Progenitor cell of endocrine pancreas (in vitro differentiated cells): ENCODE measurements at regions not wholly inside any gene's neighbourhood (a gene's known extent, or its start where the extent isn't known, plus 50 kb on each side); places are given as distances from the start of the nearest gene placed in this dataset.
"Not testable (repeated sequence)": the region's sequence is repeated elsewhere in the genome, so short reads cannot be mapped to it uniquely, and the experiment has no call there.

Source experiments
- DNase-seq: peaks from one replicate; pipeline ENCODE4 v3.0.0; 2021; ENCODE audit warnings: low spot score; ENCODE audit not compliant: unreplicated experiment
- H3K27ac Mint-ChIP-seq: 2 replicates; pipeline ENCODE4 v1.8.0; 2021; ENCODE audit warnings: mild to moderate bottlenecking, moderate library complexity, mixed read lengths
- H3K27me3 Mint-ChIP-seq: 2 replicates; pipeline ENCODE4 v1.8.0; 2021; ENCODE audit warnings: mixed read lengths
- H3K36me3 Mint-ChIP-seq: 2 replicates; pipeline ENCODE4 v1.8.0; 2022; ENCODE audit warnings: mixed read lengths; ENCODE audit not compliant: insufficient read depth
- H3K4me1 Mint-ChIP-seq: 2 replicates; pipeline ENCODE4 v1.8.0; 2021; ENCODE audit warnings: low read depth, mixed read lengths
- H3K4me3 Mint-ChIP-seq: 2 replicates; pipeline ENCODE4 v1.8.0; 2021; ENCODE audit warnings: low read depth, mild to moderate bottlenecking, moderate library complexity, mixed read lengths
- H3K9me3 Mint-ChIP-seq: 2 replicates; pipeline ENCODE4 v1.8.0; 2021; ENCODE audit warnings: low read depth, mixed read lengths
- CTCF ChIP-seq: fragments of 200-600 bp; sonication (generic); IDR thresholded peaks from one replicate; pipeline ENCODE4 v1.5.0; 2021; ENCODE audit warnings: antibody characterized with exemption, mild to moderate bottlenecking; ENCODE audit not compliant: unreplicated experiment

- H3K4me3 Mint-ChIP-seq, result no peak overlapping the region
- H3K36me3 Mint-ChIP-seq, result no peaks in the 10 kb centered on the region
- H3K27me3 Mint-ChIP-seq, result no peaks in the 10 kb centered on the region
- DNase-seq, result no peak
- H3K4me1 Mint-ChIP-seq, result no peaks in the 10 kb centered on the region
- no peak for TF ChIP-seq CTCF
- H3K27ac Mint-ChIP-seq, result no peak overlapping the region
- no peaks in the 10 kb centered on the region for H3K9me3 Mint-ChIP-seq
Measured at GRCh38 chr1:193448682-193449461, 262.5 kb upstream of the B3GALT2 start.

GRCh38 chr1:193443886-193444285 lies 257.5 kb upstream of the B3GALT2 start:
- Mint-ChIP-seq H3K4me3 (no peak overlapping the region), H3K27ac (no peak overlapping the region), H3K4me1 (no peaks in the 10 kb centered on the region), H3K27me3 (no peaks in the 10 kb centered on the region), H3K36me3 (no peaks in the 10 kb centered on the region), H3K9me3 (peaks cover 4% of the 10 kb centered on the region)
- TF ChIP-seq CTCF, result no peak
- no peak for DNase-seq

GRCh38 chr1:193438771-193439170 lies 252.4 kb upstream of the B3GALT2 start:
- no peak for TF ChIP-seq CTCF
- H3K4me1 Mint-ChIP-seq, result no peaks in the 10 kb centered on the region
- peaks cover 18% of the 10 kb centered on the region for H3K9me3 Mint-ChIP-seq

GRCh38 chr1:193438312-193438711 lies 251.9 kb upstream of the B3GALT2 start:
- peaks cover 8% of the 10 kb centered on the region for H3K36me3 Mint-ChIP-seq
- H3K4me3 Mint-ChIP-seq, result no peak overlapping the region
- H3K4me1 Mint-ChIP-seq, result no peaks in the 10 kb centered on the region
- H3K27ac Mint-ChIP-seq, result no peak overlapping the region
- DNase-seq, result no peak
- no peak for TF ChIP-seq CTCF
- no peaks in the 10 kb centered on the region for H3K27me3 Mint-ChIP-seq
- peaks cover 22% of the 10 kb centered on the region for H3K9me3 Mint-ChIP-seq

More at GRCh38 chr1:193438771-193439170, 252.4 kb upstream of the B3GALT2 start:
- no peak for DNase-seq
- Mint-ChIP-seq H3K4me3 (no peak overlapping the region), H3K36me3 (peaks cover 3% of the 10 kb centered on the region), H3K27me3 (no peaks in the 10 kb centered on the region), H3K27ac (no peak overlapping the region)

GRCh38 chr1:193437785-193438184 lies 251.4 kb upstream of the B3GALT2 start:
- no peak for TF ChIP-seq CTCF
- H3K36me3 Mint-ChIP-seq, result peaks cover 10% of the 10 kb centered on the region
- DNase-seq, result no peak
- no peak overlapping the region for H3K27ac Mint-ChIP-seq
- no peak overlapping the region for H3K4me3 Mint-ChIP-seq
- no peaks in the 10 kb centered on the region for H3K4me1 Mint-ChIP-seq
- H3K9me3 Mint-ChIP-seq, result peaks cover 24% of the 10 kb centered on the region
- H3K27me3 Mint-ChIP-seq, result no peaks in the 10 kb centered on the region

- H3K27me3 Mint-ChIP-seq, H3K27ac Mint-ChIP-seq, DNase-seq, H3K4me1 Mint-ChIP-seq, H3K4me3 Mint-ChIP-seq, H3K36me3 Mint-ChIP-seq: not testable (repeated sequence)
- peaks cover 24% of the 10 kb centered on the region for H3K9me3 Mint-ChIP-seq
Measured at GRCh38 chr1:193437333-193437732, 250.9 kb upstream of the B3GALT2 start.
